HG03066 (cell line): ENCODE measurements at regions not wholly inside any gene's neighbourhood (a gene's known extent, or its start where the extent isn't known, plus 50 kb on each side); places are given as distances from the start of the nearest gene placed in this dataset.

Experiments used
- ATAC-seq: cut with Tn5 transposase; IDR thresholded peaks from one replicate; pipeline ENCODE4 v1.9.1; 2021; ENCODE audit warnings: low read depth; ENCODE audit not compliant: unreplicated experiment

- no peak for ATAC-seq
Measured at GRCh38 chr18:61039251-61039650, 294.0 kb upstream of the CDH20 start.

- ATAC-seq, result no peak
Measured at GRCh38 chr18:61047794-61048193, 285.4 kb upstream of the CDH20 start.

- ATAC-seq, result no peak
Measured at GRCh38 chr18:61057443-61057842, 275.8 kb upstream of the CDH20 start.

GRCh38 chr18:61062258-61062657 lies 271.0 kb upstream of the CDH20 start:
- ATAC-seq, result no peak

GRCh38 chr18:61064911-61065310 lies 268.3 kb upstream of the CDH20 start:
- no peak for ATAC-seq

- no peak for ATAC-seq
Measured at GRCh38 chr18:61076986-61077385, 256.2 kb upstream of the CDH20 start.

GRCh38 chr18:61079714-61080113 lies 253.5 kb upstream of the CDH20 start:
- no peak for ATAC-seq

GRCh38 chr18:61080954-61081528 lies 252.2 kb upstream of the CDH20 start:
- ATAC-seq, result no peak

- no peak for ATAC-seq
Measured at GRCh38 chr18:61082976-61083630, 250.1 kb upstream of the CDH20 start.

- ATAC-seq, result no peak
Measured at GRCh38 chr18:61085036-61085435, 248.2 kb upstream of the CDH20 start.

GRCh38 chr18:61085761-61086160 lies 247.5 kb upstream of the CDH20 start:
- no peak for ATAC-seq

GRCh38 chr18:61086657-61087056 lies 246.6 kb upstream of the CDH20 start:
- no peak for ATAC-seq

GRCh38 chr18:61091379-61091778 lies 241.9 kb upstream of the CDH20 start:
- ATAC-seq, result no peak

- no peak for ATAC-seq
Measured at GRCh38 chr18:61093965-61094364, 239.3 kb upstream of the CDH20 start.

GRCh38 chr18:61096226-61096625 lies 237.0 kb upstream of the CDH20 start:
- ATAC-seq, result no peak

GRCh38 chr18:61107113-61107512 lies 226.1 kb upstream of the CDH20 start:
- no peak for ATAC-seq

- ATAC-seq, result no peak
Measured at GRCh38 chr18:61108706-61109105, 224.5 kb upstream of the CDH20 start.

- no peak for ATAC-seq
Measured at GRCh38 chr18:61123309-61123708, 209.9 kb upstream of the CDH20 start.

- ATAC-seq, result no peak
Measured at GRCh38 chr18:61127714-61128467, 205.3 kb upstream of the CDH20 start.

- no peak for ATAC-seq
Measured at GRCh38 chr18:61129001-61129400, 204.2 kb upstream of the CDH20 start.

- no peak for ATAC-seq
Measured at GRCh38 chr18:61132031-61132430, 201.2 kb upstream of the CDH20 start.

GRCh38 chr18:61133783-61134182 lies 199.4 kb upstream of the CDH20 start:
- no peak for ATAC-seq
